ENCODE measurements at regions not wholly inside any gene's neighbourhood (a gene's known extent, or its start where the extent isn't known, plus 50 kb on each side); places are given as distances from the start of the nearest gene placed in this dataset.

GRCh38 chr7:18413447-18413846 is 82.1 kb upstream of the HDAC9 start:
- H3K4me1 ChIP-seq (ENCODE audit: control insufficient read depth, insufficient read depth, low read length): no peaks in the 10 kb centered on the region
- H3K9ac ChIP-seq (ENCODE audit: extremely low read depth, low read length, poor library complexity, severe bottlenecking): no peak overlapping the region
- no peak overlapping the region for H3K4me3 Mint-ChIP-seq
- no peaks in the 10 kb centered on the region for H3K27me3 ChIP-seq (ENCODE audit: control insufficient read depth, insufficient read depth, low read length, poor library complexity, severe bottlenecking)
- H3K36me3 ChIP-seq (ENCODE audit: control insufficient read depth, insufficient read depth, low read length): no peaks in the 10 kb centered on the region
- no peak overlapping the region for H3K27ac ChIP-seq (ENCODE audit: low read depth, low read length)
- H3K9me3 ChIP-seq (ENCODE audit: control insufficient read depth, low read length): peaks cover 9% of the 10 kb centered on the region
- H3K4me1 Mint-ChIP-seq: peaks cover 31% of the 10 kb centered on the region
- WGBS, 2 experiments (ENCODE audit: insufficient coverage in 1 of 2, insufficient read length in 1 of 2): no CpG with 5 or more reads among the region's 1 CpG
- H3K27me3 Mint-ChIP-seq (ENCODE audit: insufficient read depth): no peaks in the 10 kb centered on the region
- H3K9me3 Mint-ChIP-seq: peaks cover 4% of the 10 kb centered on the region
- no peaks in the 10 kb centered on the region for H3K36me3 Mint-ChIP-seq (ENCODE audit: low read depth)
- DNase-seq: no peak
- TF ChIP-seq CTCF (conservative IDR thresholded peaks at IDR 0.05): no peak
- no peak overlapping the region for H3K27ac Mint-ChIP-seq
- no peak overlapping the region for H3K4me3 ChIP-seq (ENCODE audit: low read length)

- Histone ChIP-seq H3K4me1 (ENCODE audit: control insufficient read depth, insufficient read depth, low read length) (no peaks in the 10 kb centered on the region), H3K4me3 (ENCODE audit: low read length) (no peak overlapping the region), H3K9ac (ENCODE audit: extremely low read depth, low read length, poor library complexity, severe bottlenecking) (no peak overlapping the region), H3K9me3 (ENCODE audit: control insufficient read depth, low read length) (peaks cover 9% of the 10 kb centered on the region), H3K27me3 (ENCODE audit: control insufficient read depth, insufficient read depth, low read length, poor library complexity, severe bottlenecking) (no peaks in the 10 kb centered on the region), H3K36me3 (ENCODE audit: control insufficient read depth, insufficient read depth, low read length) (no peaks in the 10 kb centered on the region), H3K27ac (ENCODE audit: low read depth, low read length) (no peak overlapping the region)
- no peak for TF ChIP-seq CTCF (conservative IDR thresholded peaks at IDR 0.05)
- peaks cover 25% of the 10 kb centered on the region for H3K4me1 Mint-ChIP-seq
- DNase-seq: no peak
- peak overlapping the region; percentile 49 for H3K27ac Mint-ChIP-seq
- no peak overlapping the region for H3K4me3 Mint-ChIP-seq
- no peaks in the 10 kb centered on the region for H3K36me3 Mint-ChIP-seq (ENCODE audit: low read depth)
- WGBS, 2 experiments (ENCODE audit: insufficient coverage in 1 of 2, insufficient read length in 1 of 2): 72 to 73% methylated on average over 4 to 7 of the region's 7 CpGs
- H3K27me3 Mint-ChIP-seq (ENCODE audit: insufficient read depth): no peaks in the 10 kb centered on the region
- H3K9me3 Mint-ChIP-seq: peaks cover 4% of the 10 kb centered on the region
Measured at GRCh38 chr7:18414885-18415284, 80.7 kb upstream of the HDAC9 start.

GRCh38 chr7:18416988-18417387 is 78.6 kb upstream of the HDAC9 start:
- TF ChIP-seq CTCF (conservative IDR thresholded peaks at IDR 0.05): no peak
- H3K9me3 ChIP-seq (ENCODE audit: control insufficient read depth, low read length): peaks cover 9% of the 10 kb centered on the region
- WGBS, 2 experiments (ENCODE audit: insufficient coverage in 1 of 2, insufficient read length in 1 of 2): 88 to 100% methylated on average over 3 of the region's 3 CpGs
- DNase-seq: no peak
- Mint-ChIP-seq H3K27me3 (ENCODE audit: insufficient read depth) (no peaks in the 10 kb centered on the region), H3K4me1 (peaks cover 42% of the 10 kb centered on the region), H3K9me3 (peaks cover 4% of the 10 kb centered on the region), H3K36me3 (ENCODE audit: low read depth) (no peaks in the 10 kb centered on the region), H3K27ac (no peak overlapping the region), H3K4me3 (no peak overlapping the region)
- H3K36me3 ChIP-seq (ENCODE audit: control insufficient read depth, insufficient read depth, low read length): no peaks in the 10 kb centered on the region
- no peak overlapping the region for H3K9ac ChIP-seq (ENCODE audit: extremely low read depth, low read length, poor library complexity, severe bottlenecking)
- no peaks in the 10 kb centered on the region for H3K27me3 ChIP-seq (ENCODE audit: control insufficient read depth, insufficient read depth, low read length, poor library complexity, severe bottlenecking)
- peaks cover 2% of the 10 kb centered on the region for H3K4me1 ChIP-seq (ENCODE audit: control insufficient read depth, insufficient read depth, low read length)
- H3K4me3 ChIP-seq (ENCODE audit: low read length): no peak overlapping the region
- no peak overlapping the region for H3K27ac ChIP-seq (ENCODE audit: low read depth, low read length)

Measured in endodermal cell (in vitro differentiated cells).